HG02885 (cell line): ENCODE measurements at regions not wholly inside any gene's neighbourhood (a gene's known extent, or its start where the extent isn't known, plus 50 kb on each side); places are given as distances from the start of the nearest gene placed in this dataset.
A peak's percentile ranks its signal among the peaks of the same experiment; 100 is the strongest.
"Not testable (repeated sequence)": the region's sequence is repeated elsewhere in the genome, so short reads cannot be mapped to it uniquely, and the experiment has no call there.

Experiments
- ATAC-seq: cut with Tn5 transposase; IDR thresholded peaks from one replicate; pipeline ENCODE4 v1.9.1; 2021; ENCODE audit warnings: mild to moderate bottlenecking; ENCODE audit not compliant: unreplicated experiment, poor library complexity

DNA sequence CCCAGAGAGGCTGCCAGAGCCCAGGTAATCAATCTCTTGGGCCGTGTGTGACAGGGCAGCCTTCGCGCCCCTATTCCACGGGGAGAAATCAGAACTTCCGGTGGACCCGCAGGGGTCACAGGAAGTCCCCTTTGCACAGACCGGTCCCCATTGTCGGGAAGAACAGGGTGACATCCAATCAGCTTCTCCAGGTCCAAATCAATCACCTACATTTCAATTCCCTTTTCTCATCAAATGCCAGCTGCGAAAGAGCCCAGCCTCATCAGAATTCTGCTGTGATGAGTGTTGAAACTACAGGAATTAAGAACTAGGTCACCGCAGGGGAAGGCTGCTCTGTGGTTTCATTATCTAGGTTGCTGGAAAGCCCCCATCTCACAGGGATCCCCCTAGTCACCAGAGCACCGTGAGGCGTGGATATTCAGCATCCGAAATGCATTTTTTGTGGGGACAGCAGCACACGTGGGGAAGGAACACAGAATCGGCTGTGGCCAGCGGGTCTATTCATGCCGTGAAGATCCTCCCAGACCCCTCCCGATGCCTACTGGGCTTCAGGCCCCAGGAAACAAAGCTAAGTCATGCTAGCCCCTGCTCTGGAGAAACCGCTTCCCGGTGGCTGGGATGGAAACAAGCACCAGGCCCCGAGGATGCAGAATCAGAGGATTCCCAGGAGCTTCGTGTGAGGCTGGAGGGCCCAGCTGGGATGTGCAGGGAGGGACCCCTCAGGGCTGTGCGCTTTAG lies 193.7 kb upstream of the ID2 start:
- ATAC-seq = peak; percentile 84

DNA sequence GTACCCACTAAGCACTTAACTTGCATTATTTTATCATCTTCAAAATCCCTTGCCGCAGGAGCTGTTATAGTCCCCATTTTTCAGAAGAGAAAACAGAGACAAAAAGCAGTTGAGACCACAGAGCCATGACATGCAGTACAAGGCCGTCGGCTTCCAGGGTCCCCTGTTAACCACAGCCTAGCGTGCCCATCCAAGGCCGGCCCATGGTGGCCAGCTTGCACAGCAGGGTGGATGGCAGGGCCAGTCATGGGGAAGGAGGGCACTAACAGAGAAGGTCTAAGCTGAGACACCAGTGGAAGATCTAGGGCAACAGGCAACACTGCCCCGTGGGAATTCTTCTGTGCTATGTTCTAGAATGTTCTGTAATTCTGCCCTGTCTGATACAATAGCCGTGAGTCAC lies 192.6 kb upstream of the ID2 start:
- ATAC-seq = no peak

DNA sequence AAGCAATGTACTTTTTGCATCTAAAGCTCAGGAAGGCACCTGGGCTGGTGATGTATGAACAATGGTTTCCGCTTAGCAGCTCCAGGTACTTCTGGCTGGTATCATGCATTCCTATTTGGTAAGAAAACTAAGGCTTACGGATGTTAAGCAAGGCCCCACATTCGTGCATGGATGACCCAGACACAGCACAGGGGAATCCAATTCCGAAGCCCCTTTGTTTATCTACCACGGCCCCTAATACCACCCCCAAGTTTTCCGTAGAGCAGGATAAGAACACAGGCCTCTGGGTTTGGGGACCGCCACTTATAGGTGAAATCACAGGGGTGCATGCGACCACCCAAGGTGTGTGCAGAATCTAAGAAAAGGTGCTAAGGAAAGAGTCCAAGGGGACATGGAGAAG lies 192.1 kb upstream of the ID2 start:
- ATAC-seq = no peak

DNA sequence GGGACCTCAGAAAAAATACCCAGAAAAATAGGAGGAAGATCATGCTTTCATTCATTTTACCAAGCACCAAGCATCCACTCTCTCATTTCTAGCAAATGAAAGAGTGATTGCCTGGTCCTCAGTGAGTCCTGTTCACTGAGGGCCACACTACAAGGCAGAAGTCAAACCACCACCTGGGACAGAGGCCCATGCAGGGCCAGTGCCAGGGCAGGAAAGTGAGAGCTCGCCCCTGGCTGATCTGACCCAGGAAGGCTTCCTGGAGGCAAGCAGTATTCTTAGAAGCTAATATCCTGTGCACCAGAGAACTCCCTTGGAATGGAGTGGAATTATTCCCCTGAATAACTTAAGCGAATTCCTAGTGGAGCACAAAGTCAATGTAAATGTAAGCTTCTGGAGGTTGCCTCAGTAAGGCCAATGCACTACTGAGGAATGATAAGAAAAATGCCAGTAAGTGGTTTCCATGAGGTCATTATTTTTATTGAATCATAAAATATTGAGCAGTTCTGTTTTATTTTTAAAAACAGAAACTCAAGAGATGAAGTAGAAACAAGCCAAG lies 191.6 kb upstream of the ID2 start:
- ATAC-seq = no peak

DNA sequence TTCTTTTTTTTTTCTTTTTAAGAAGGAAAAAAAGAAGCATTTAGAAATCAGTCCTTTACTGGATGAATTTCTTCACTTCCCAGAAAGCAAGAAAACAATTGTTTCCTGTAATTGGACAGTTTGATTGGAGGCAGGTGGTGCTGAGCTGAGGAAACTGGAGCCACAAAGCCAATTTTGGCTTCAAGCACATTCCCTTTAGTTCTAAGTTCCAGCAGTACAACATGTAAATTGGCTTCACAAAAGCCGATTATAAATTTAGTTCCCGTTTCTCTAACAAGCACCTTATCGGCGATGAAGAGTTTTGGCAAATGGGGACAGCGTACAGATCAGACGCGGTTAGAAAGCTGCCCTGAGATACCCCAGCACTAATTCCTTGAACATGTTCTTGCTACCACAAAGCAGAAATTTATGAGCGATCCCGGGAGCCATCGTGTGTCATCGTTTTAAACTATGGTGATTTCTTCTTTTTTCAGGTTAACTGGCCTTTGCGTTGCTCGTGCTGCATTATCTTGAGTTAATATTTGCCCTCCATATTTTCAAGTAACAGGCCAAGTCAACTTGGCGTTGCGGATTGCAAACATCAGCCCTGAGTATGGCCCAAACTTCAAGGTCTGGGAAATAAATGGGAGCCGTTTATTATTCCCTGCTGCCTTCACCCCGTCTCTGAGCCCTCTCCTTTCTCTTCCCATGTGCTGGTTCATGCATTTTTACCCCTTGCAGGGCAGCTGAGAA lies 190.4 kb upstream of the ID2 start:
- no peak for ATAC-seq

DNA sequence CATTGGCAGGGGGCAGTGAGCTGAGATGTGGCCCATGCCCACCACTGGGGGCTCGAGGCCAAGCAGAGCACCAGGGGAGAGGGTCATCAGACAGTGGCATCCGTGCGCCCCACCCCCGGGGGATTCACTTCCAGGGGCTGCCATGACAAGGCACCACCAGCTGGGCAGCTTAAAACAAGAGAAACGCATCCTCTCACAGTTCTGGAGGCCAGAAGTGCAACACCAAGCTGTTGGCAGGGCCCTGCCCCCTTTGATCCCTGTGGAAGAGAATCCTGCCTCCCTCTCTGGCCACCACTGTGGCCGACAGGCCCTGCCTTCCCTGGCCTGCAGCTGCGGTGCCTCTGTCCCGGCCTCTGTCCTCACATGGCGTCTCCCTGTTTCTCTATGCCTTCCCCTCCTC lies 187.7 kb upstream of the ID2 start:
- ATAC-seq = no peak

DNA sequence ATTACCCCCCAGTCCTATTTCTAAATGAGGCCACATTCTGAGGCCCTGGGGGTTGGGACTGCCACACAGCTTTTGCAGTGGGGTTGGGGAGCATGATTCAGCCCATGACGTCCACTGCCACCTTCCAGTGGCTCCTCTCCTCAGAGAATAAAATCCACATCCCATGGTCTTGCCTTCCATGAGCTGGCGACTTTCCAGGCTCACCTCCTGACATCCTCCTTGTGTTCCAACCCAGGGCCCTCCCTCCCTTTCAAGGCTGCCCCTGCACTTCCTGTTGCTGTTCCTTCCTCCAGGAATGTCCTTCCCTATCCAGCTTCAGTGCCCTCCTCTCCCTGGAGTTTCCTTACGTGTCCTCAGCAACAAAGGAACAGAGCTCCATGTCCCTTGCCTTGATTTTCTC lies 187.3 kb upstream of the ID2 start:
- no peak for ATAC-seq

DNA sequence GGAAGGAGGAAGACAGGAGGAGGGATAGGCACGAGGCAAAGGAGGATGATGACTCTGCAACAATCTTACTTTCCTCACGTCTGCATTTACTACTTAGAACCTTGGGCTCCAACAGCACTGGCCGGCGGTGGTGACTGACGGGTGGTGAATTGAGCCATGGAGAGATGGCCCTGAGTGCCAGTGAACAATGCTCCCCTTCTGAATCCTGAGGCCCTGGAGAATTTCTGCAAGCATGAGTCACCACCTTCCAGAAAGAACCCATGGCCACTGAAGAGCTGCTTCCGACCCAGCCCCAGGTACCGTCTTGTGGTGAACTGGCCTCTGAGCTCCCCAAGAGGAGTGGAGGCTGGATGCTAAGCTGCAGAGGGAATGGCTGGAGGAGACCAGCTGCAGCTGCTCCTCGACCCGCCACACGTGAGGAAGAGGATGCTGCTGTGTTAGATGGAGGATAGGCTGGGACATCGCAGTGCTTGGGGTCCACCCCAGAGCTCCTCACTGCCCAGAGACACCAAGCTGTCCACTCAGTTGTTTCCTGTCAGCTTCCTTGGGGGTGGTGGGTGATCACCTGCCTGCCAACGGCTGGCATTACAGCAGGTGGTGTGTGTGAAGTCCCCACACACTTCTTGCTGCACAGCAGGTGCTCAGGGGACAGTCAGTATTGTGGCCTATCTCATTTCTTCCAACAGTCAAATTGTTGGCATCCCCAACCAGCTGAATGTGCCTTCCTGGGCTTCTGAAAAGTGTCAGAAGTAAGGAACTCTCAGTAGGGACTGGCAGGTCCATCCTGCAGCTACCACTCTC lies 186.5 kb upstream of the ID2 start:
- no peak for ATAC-seq

DNA sequence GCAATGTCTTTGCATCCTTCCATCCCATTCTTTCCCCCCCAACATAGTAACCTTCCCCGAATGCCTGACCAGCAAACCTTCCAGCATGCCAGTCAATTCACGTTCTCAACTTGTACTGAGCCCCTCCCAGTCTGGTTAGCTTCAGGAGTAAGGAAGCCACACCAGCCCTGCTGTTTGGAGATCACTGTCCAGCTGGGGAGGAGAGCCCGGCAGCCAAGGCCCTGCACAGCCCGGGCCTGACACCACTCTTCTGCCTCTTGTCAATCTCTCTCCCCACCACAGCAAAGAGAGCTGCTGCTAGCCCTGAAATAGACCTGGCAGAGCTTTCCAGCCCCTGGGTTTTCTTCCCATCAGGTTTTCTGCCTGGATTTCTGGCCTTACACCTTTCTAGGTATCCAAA lies 185.8 kb upstream of the ID2 start:
- no peak for ATAC-seq

DNA sequence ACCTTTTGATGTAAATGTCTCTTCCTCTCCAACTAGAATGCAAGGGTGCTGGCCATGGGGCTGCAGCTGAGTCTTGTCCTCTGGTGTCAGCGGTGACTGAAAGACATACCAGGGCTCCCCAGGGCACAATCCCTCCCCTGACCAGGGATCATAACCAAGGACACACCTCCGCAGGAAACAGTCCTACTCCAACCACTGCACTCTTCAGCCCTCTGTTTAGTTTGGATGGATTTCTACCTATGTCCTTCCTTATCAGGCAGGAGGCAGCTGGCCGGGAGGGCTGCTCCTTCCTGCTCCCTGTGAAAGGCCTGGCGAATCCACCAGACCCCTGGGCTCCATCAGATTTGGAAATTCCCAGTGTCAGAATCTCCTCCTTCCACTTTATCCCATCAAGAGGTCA lies 185.2 kb upstream of the ID2 start:
- no peak for ATAC-seq

DNA sequence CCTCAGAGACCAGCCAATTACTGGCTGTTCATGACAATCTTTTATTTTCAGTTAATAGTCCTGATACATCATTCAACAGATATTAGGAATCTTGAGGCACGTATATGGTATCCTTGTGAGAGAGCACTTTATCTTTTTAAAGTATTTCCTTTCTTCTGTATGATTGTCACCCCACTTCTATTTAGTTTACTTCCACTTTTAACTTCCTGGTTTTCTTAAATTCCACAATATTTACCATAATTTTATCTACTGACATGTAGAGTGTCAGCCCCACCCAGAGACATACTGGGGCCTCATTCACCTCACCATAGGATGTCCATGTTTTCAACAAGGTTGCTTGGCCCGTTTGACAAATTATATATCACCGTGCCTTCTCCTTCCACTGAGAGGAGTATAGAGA lies 182.9 kb upstream of the ID2 start:
- no peak for ATAC-seq

DNA sequence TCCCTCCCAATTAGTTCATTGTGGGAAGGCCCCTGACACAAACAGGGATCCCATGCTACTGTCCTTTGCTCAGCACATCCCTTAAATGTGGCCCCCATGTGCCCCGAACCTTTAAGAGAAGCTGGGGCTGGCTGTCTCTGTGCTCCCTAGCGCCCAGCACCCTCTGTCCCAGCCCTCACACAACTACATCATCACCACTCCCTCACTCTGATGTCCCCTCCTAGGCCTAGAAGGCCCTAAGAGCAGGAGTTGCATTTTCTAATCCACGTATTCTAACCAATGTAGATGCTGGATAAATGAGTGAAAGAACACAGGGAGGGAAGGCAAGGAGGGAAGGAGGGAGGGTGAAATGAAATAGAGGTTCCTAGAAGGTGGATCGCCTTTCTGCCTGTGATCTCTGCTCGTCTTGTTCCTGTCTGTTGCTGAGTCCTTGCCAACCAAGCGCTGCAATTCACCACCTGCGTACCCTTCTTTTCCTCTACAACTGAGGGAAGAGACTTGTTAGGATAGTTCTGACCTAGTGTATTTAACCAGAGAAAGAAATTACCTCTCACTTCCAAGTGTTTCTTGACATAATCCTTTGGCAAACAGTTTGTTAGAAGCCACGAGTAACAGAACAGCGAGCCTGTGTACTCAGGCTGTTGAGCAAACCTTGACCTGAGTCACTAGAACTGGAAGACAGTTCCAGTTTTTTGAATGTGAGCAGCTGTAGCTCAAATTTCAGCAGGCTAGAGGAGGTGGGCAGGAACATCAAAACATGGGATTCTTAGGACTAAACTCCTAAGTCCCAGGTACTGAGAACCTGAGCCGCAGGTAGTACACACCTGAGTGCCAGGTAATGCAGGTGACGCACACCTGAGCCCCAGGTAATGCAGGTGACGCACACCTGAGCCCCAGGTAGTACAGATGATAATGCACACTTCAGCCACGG lies 181.5 kb upstream of the ID2 start:
- ATAC-seq = no peak

DNA sequence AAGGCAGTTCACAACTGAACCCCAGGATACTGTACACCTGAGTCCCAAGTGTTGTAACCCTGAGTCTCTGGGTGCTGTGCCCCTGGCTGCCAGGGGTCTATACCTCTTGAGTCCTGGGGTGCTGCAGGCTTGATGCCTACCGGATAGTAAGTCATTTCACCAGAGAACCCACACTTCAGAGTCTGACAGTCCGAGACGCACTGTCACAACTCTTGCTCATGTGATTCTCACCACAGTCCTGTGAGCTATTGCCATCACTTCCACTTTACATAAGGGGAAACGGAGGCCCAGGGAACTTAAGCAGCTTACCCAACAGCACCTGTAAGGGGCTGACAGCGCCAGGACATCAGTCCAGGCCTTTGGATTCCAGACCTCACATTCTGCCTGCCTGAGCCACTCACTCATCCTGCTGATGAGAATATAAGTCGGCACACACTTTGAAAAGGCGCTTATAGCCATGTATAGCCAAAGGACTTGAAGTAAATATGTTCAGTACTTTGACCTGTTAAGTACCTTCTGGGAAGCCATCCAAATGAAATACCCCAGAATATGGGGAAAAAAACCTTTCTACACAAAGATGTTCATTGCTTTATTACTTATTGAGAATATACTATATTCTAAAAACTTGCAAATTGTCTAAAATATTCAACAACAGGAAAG lies 180.7 kb upstream of the ID2 start:
- no peak for ATAC-seq

DNA sequence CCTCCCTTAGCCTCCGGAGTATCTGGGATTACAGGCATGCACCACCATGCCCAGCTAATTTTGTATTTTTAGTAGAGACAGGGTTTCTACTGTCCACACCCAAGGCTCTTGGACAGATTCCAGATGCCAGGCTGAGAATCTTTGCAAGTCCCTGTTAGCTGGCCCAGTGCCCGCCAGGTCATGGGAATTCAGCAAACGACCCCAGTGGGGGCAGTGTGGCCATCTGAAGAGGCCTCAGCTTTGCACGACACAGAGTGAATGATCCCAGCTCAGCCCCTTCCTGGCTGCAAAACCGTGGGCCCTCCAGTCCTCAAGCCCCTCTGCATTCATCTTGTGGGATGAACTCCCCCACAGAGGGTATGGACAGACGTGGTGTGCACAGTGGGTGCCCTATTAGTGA lies 179.5 kb upstream of the ID2 start:
- ATAC-seq = no peak

DNA sequence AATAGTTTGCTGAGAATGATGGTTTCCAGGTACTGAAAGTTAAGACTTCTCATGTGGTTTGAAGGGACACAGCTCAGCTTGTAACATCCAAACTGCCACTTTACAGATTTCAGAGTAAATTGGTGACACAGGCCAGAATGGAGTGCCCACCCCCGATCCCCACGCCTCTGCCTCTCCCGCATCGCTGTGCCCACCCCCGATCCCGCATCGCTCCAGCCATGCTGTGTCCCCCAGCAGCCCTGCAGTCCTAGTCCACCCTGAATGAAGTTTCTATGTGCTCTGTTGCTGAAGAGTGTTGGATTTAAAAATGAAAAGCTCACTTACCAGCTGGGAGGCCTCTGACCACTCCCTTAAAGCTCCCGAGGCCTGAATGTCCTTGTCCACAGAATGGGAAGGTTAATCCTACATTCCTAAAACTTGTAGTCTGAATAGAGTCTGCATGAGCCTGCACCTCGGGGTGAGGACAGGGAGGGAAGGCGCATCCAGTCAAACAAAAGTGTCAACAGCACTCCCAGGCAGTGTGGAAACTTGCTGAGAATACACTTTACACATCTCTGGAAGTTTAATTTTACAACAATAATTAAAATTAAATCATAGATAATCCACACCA lies 176.4 kb upstream of the ID2 start:
- no peak for ATAC-seq

DNA sequence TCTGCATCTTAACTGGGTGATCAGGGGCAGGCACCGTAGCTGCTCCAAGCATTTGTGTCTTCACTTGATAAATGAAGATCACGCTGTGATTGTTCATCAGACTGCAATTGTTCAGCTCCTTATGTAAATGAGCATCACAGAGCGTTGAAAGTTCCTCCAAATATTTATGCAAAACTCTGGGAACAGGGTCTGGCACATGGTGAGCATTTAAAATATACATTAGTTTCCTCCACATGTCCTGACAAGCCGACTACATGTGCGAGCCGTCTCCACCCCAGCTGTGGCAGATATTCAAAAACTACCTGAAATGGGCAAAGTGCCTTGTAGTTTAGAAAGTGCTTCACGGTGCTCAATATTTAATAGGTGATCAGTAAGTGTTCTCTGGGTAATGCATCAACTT lies 175.1 kb upstream of the ID2 start:
- ATAC-seq = no peak

DNA sequence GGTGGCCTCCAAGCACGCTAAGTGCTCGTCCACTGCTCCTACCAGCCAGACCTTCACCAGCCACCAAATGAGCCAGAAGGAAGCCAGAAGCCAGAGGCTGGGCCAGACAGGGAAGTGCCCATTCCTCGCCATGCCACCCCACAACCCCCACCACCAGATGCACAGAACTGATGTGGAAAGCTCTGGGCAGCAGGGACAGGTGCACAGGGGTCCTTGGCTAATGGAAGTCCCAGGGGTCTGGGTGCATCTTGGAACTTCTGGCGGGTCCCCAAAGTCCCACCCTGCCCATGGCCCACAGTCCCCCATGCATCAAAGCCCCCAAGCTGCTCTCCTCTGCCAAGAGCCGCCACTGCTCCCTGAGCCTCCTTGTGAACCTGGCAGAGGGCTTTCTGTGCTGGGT lies 173.1 kb upstream of the ID2 start:
- ATAC-seq = no peak

DNA sequence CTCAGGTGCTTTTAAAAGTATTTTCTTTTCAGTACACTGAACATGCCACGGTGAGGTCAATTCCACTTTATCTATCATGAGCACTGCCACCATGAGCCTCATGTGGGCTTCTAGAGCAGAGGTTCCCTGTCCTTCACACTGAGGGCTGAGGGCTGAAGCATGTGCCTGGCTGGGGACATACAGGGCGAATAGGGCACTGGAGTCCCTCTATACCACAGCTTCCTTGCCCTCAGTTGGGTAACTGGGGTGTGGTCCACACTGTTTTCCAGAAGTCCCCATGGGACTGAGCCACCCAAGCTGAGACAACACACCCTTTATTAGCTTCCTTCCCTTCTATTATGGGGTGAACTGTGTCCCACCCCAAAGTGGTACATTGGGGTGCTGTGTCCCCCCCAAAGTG lies 172.2 kb upstream of the ID2 start:
- ATAC-seq = no peak

DNA sequence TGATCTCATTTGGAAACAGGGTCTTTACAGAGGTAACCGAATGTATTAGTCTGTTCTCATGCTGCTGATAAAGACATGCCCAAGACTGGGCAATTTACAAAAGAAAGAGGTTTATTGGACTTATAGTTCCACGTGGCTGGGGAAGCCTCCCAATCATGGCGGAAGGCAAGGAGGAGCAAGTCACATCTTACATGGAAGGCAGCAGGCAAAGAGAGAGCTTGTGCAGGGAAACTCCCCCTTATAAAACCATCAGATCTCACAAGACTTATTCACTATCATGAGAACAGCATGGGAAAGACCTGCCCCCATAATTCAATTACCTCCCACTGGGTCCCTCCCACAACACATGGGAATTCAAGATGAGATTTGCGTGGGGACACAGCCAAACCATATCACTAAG lies 171.8 kb upstream of the ID2 start:
- not testable (repeated sequence) for ATAC-seq
